ENCODE measurements at regions not wholly inside any gene's neighbourhood (a gene's known extent, or its start where the extent isn't known, plus 50 kb on each side); places are given as distances from the start of the nearest gene placed in this dataset.

GRCh38 chr7:69263550-69263949 lies 334.7 kb upstream of the AUTS2 start:
- TF ChIP-seq CTCF (IDR thresholded peaks at IDR 0.05) (no peak), POLR2AphosphoS5 (IDR thresholded peaks at IDR 0.05) (no peak), POLR2A (IDR thresholded peaks at IDR 0.05) (no peak), EP300 (IDR thresholded peaks at IDR 0.05) (no peak)
